ENCODE measurements at regions not wholly inside any gene's neighbourhood (a gene's known extent, or its start where the extent isn't known, plus 50 kb on each side); places are given as distances from the start of the nearest gene placed in this dataset.

- no peak for TF ChIP-seq CTCF (IDR thresholded peaks at IDR 0.05)
- TF ChIP-seq POLR2A (IDR thresholded peaks at IDR 0.05), result no peak
Measured at GRCh38 chr11:27239305-27239942, 123.6 kb downstream of the CCDC34 start.

All from breast epithelium (tissue), 3 donors.